ENCODE measurements at regions not wholly inside any gene's neighbourhood (a gene's known extent, or its start where the extent isn't known, plus 50 kb on each side); places are given as distances from the start of the nearest gene placed in this dataset.
"Not testable (repeated sequence)": the region's sequence is repeated elsewhere in the genome, so short reads cannot be mapped to it uniquely, and the experiment has no call there.

DNA sequence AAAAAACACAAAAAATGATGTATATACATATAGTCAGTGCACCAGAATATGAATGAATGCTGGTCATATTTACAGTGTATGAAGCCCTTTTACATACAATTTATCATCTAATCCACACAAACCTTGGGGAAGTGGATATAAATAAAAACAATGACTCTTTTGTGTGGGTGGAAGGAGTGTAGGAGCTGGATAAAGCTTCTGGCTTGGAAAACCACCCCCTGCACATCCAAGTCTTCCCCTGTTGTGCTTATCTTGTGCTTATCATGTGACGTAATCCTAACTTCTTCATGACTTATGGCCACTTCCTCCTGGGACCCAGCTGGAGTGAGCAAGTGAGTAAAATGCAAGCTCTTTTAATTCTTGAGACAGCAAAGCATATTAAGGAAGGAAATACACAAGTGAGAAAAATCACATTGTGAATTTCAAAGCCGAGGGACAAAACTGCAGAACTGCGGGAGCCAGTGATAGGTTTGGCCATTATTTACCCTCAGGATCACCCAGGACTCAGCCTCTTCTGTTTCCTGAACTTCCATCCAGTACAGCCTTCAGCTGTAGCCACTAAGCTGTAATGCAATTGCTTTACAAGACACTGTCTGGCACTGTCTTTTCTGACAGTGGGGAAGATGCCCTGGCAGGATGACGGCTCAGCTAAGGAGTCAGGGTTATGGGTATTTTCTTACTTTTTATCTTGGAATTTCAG lies 104.0 kb upstream of the PPM1J start:
- DNase-seq (ENCODE audit: low spot score): peak; percentile 51

- DNase-seq (ENCODE audit: low spot score): no peak
These were observed 102.6 kb upstream of the PPM1J start for GRCh38 chr1:112817555-112818373.

DNA sequence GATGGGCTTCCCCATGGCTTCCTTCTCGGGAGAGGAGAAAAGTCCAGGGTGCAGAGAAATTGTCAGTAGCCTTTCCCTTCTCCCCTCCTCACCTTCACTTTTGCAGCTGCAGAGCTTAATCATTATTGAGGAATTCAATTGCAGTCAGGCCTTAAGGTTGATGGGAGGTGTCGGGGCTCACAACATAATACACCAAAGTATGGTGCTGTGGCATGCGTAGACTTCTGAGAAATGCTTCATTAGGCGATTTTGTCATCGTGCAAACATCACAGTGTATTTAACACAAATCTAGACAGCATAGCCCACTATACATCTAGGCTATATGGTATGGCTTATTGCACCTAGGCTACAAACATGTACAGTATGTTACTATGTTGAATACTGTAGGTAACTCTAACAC lies 100.2 kb upstream of the PPM1J start:
- DNase-seq (ENCODE audit: low spot score): no peak

DNA sequence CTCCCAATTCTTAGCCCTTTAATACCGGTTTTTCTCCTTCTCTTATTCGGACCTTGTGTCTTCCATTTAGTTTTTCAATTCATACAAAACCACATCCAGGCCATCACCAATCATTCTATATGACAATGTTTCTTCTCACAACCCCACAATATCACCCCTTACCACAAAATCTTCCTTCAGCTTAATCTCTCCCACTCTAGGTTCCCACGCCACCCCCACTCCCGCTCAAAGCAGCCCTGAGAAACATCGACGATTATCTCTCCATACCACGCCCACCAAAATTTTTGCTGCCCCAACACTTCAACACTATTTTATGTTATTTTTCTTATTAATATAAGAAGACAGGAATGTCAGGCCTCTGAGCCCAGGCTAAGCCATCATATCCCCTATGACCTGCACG lies 99.5 kb upstream of the PPM1J start:
- DNase-seq (ENCODE audit: low spot score): not testable (repeated sequence)

- peak; percentile 86 for DNase-seq (ENCODE audit: low spot score)
These were observed 93.9 kb upstream of the PPM1J start for GRCh38 chr1:112808861-112809684.

DNA sequence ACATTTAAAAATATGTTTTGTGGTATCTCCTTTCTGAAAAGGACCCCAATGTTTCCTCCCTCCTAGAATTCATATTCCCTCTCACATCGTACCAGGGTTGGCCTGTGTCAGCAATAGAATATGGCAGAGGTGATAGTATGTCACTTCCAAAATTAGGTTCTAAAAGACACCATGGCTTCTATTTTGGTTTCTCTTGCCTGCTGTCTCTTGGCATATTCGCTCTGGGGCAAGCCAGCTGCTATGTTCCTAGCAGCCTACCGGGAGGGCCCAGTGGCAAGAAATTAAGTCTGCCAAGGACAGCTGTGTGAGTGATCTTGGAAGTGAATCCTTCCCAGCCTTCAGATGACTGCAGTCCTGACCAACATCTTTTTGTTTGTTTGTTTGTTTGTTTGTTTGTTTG lies 92.9 kb upstream of the PPM1J start:
- DNase-seq (ENCODE audit: low spot score): no peak

DNA sequence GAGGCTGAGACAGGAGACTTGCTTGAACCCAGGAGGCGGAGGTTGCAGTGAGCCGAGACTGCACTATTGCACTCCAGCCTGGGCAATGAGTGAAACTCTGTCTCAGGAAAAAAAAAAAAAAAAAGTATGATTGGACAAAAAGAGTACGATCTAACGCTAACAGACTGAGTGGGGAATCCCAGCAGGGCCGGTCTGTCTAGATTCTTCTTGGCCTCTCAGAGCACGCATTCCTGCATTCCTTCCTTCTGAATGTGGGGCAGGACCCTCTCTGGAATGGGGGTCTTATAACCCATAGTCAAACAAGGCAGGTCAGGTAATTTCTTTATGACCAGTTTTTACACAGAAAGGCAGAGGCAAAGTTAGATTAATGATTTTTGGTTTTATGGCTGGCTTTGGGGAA lies 92.0 kb upstream of the PPM1J start:
- DNase-seq (ENCODE audit: low spot score): no peak

- no peak for DNase-seq (ENCODE audit: low spot score)
These were observed 91.0 kb upstream of the PPM1J start for GRCh38 chr1:112806090-112806642.

- DNase-seq (ENCODE audit: low spot score): no peak
These were observed 90.2 kb upstream of the PPM1J start for GRCh38 chr1:112805155-112805853.

DNA sequence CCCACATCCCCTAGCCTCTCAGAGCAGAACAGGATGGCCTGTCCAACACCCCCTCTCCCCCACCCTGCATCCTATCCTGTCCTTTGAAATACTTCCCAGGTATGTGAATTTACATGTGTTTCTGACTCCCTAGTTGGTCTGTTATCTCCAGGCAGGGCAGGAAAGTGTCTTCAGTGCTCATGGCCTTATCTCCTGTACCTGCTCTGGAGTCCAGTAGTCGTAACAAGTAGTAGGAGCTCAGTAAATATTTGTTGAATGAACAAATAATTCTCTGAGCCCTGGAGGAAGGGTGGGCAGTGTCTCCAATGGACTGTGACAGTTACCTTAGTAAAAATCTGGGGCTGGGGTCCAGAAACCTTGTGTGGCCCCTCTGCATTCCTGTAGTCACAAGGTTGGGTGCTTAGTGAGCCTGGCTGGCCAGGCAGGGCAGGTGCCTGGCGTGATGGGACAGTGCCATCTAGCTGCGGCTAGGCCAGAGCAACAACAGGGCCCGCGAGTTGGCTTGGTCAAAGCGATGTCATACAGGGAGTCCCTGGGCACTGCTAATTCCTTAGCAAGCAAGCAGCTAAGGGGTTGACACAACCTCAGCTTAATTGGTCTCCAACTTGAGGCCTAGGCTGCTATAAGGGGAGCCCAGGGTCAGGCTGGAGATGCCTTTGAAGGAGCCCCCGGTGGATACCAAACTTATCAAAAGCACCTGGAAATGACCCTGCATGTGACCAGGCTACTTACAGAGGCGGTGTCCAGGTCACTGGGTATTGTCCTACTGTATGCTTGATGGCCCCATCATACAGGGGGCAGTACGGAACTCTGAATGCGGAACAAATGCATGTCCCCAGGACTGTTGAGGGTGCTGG lies 89.0 kb upstream of the PPM1J start:
- DNase-seq (ENCODE audit: low spot score): peak; percentile 90

GRCh38 chr1:112800289-112800688 lies 85.2 kb upstream of the PPM1J start:
- no peak for DNase-seq (ENCODE audit: low spot score)

DNA sequence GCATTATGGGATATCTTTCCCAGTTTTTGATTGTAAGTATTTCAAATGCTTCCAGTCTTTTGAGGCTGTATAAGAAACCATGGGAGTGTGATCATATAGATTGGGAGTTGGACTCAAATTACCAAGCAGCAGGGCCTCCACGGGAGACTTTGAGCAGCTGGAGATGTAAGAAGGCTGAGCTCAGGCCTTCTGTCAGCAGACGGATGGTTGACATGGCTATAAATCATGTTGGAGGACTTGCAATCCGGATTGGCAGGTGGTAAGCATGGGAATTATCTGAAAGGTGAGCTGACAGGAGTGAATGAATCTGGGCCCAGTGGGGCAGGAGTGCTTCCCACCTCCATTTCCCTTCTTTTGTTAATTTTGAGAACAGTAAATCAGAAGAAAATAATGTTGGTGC lies 83.2 kb upstream of the PPM1J start:
- DNase-seq (ENCODE audit: low spot score): no peak

GRCh38 chr1:112797224-112797623 lies 82.1 kb upstream of the PPM1J start:
- DNase-seq (ENCODE audit: low spot score): no peak

GRCh38 chr1:112794654-112795239 lies 79.6 kb upstream of the PPM1J start:
- DNase-seq (ENCODE audit: low spot score): no peak

- DNase-seq (ENCODE audit: low spot score): no peak
These were observed 78.8 kb upstream of the PPM1J start for GRCh38 chr1:112793631-112794565.

- DNase-seq (ENCODE audit: low spot score): no peak
These were observed 76.6 kb upstream of the PPM1J start for GRCh38 chr1:112791723-112792104.

- DNase-seq (ENCODE audit: low spot score): no peak
These were observed 76.0 kb upstream of the PPM1J start for GRCh38 chr1:112790920-112791722.

GRCh38 chr1:112788561-112788960 lies 73.4 kb upstream of the PPM1J start:
- DNase-seq (ENCODE audit: low spot score): no peak

All from Ammon's horn (tissue), 1 donor.